ENCODE measurements at regions not wholly inside any gene's neighbourhood (a gene's known extent, or its start where the extent isn't known, plus 50 kb on each side); places are given as distances from the start of the nearest gene placed in this dataset.

DNA sequence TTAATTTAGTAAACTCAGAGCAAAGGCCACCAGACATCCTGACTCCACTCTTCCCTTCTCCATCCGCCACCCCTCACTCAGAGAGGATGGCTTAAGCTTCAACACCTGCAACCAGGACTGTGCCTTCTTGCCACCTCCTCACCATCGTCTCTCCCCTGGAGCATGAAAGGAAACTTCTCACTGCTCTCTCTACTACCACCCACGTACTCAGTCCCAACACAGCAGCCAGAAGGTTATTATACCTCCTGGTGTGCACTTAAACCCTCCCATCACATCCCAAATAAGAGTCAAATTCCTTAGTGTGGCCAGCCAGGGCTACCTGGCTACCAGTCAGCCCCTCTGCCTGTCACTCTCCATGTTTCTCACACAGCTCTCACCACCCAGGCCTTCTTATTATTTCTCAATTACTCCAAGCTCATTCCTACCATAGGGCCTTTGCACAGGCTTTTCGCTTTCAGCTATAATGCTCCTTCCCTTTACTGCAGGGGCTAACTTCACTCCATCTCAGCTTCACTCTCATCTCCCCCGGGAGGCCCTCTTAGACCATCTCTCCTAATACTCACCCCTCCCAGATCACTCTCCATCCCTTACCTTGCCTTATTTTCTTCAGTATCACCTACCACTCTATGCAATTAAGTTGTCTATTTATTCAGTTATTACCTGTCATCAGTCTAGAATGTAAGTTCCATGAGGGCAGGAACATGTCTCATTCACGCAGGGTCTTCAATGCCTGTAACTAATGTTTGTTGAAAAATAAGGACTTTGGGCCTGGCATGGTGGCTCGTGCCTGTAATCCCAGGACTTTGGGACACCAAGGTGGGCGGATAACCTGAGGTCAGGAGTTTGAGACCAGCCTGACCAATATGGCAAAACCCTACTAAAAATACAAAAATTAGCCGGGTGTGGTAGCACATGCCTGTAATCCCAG lies 137.5 kb downstream of the TOMM20 start:
- DNase-seq (ENCODE audit: low read depth, low spot score): no peak
- intact Hi-C loops (cut with micrococcal nuclease; ENCODE audit: unreplicated experiment): no loop called here
- Histone ChIP-seq H3K27me3 (ENCODE audit: control insufficient read depth, insufficient read depth, low read length) (no peaks in the 10 kb centered on the region), H3K9me3 (ENCODE audit: control insufficient read depth, insufficient read depth, low read depth, low read length) (peaks cover 3% of the 10 kb centered on the region; the same call in 1 of the 2 replicates), H3K27ac (ENCODE audit: low read length) (peak overlapping the region; percentile 100), H3K4me1 (ENCODE audit: control insufficient read depth, insufficient read depth, low read length) (peaks cover 37% of the 10 kb centered on the region), H3K4me3 (ENCODE audit: low read depth in 2 of 2, low read length in 2 of 2) (no peak overlapping the region), H3K36me3 (ENCODE audit: control insufficient read depth, insufficient read depth, low read length) (no peaks in the 10 kb centered on the region)
- in situ Hi-C loops (cut with HindIII; ENCODE audit: low pct_unique_long_range_greater_than_20kb, low sequenced_read_pairs): loop anchor here (25.0 kb wide), 1 partner anchor 254 kb away; no protein-coding TSS in a partner anchor
- TF ChIP-seq TCF7L2 (IDR thresholded peaks at IDR 0.05; ENCODE audit: low read depth, low read length) (no peak), POLR2AphosphoS5 (IDR thresholded peaks at IDR 0.05; ENCODE audit: low read depth, low read length) (no peak), SIN3A (IDR thresholded peaks at IDR 0.05; ENCODE audit: borderline replicate concordance, insufficient read depth, low read depth, low read length) (no peak)
- TF ChIP-seq, protein P1, sequence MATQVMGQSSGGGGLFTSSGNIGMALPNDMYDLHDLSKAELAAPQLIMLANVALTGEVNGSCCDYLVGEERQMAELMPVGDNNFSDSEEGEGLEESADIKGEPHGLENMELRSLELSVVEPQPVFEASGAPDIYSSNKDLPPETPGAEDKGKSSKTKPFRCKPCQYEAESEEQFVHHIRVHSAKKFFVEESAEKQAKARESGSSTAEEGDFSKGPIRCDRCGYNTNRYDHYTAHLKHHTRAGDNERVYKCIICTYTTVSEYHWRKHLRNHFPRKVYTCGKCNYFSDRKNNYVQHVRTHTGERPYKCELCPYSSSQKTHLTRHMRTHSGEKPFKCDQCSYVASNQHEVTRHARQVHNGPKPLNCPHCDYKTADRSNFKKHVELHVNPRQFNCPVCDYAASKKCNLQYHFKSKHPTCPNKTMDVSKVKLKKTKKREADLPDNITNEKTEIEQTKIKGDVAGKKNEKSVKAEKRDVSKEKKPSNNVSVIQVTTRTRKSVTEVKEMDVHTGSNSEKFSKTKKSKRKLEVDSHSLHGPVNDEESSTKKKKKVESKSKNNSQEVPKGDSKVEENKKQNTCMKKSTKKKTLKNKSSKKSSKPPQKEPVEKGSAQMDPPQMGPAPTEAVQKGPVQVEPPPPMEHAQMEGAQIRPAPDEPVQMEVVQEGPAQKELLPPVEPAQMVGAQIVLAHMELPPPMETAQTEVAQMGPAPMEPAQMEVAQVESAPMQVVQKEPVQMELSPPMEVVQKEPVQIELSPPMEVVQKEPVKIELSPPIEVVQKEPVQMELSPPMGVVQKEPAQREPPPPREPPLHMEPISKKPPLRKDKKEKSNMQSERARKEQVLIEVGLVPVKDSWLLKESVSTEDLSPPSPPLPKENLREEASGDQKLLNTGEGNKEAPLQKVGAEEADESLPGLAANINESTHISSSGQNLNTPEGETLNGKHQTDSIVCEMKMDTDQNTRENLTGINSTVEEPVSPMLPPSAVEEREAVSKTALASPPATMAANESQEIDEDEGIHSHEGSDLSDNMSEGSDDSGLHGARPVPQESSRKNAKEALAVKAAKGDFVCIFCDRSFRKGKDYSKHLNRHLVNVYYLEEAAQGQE (IDR thresholded peaks at IDR 0.05; ENCODE audit: insufficient read depth in 1 of 2, low read depth in 2 of 2, low read length in 1 of 2): no peak
- TF ChIP-seq, protein P2, sequence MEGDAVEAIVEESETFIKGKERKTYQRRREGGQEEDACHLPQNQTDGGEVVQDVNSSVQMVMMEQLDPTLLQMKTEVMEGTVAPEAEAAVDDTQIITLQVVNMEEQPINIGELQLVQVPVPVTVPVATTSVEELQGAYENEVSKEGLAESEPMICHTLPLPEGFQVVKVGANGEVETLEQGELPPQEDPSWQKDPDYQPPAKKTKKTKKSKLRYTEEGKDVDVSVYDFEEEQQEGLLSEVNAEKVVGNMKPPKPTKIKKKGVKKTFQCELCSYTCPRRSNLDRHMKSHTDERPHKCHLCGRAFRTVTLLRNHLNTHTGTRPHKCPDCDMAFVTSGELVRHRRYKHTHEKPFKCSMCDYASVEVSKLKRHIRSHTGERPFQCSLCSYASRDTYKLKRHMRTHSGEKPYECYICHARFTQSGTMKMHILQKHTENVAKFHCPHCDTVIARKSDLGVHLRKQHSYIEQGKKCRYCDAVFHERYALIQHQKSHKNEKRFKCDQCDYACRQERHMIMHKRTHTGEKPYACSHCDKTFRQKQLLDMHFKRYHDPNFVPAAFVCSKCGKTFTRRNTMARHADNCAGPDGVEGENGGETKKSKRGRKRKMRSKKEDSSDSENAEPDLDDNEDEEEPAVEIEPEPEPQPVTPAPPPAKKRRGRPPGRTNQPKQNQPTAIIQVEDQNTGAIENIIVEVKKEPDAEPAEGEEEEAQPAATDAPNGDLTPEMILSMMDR (IDR thresholded peaks at IDR 0.05): no peak
- ChIA-PET CTCF (no interaction called here), POLR2A (interaction anchor here (1.1 kb wide), 1 partner anchor 83 kb away, joined by 3 read pairs; no protein-coding TSS in a partner anchor)
- BruUV-seq (replicated peaks): no TSS peak
- ATAC-seq: no peak

DNA sequence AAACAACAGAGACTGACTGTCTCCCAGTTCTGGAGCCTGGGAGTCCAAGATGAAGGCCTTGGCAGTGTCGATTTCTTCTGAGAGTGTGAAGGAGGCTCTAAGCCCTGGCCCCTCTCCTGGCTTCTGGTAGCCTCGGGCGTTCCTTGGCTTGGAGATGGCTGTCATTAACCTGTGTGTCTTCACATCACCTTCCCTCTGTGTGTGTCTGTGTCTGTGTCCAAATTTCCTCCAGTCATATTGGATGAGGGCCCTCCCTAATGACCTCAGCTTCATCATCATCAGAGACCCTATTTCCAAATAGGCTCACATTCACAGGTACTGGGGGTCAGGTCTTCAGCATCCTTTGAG lies 138.3 kb downstream of the TOMM20 start:
- Histone ChIP-seq H3K27me3 (ENCODE audit: control insufficient read depth, insufficient read depth, low read length) (no peaks in the 10 kb centered on the region), H3K27ac (ENCODE audit: low read length) (peak overlapping the region; percentile 100), H3K4me3 (ENCODE audit: low read depth in 2 of 2, low read length in 2 of 2) (no peak overlapping the region), H3K9me3 (ENCODE audit: control insufficient read depth, insufficient read depth, low read depth, low read length) (peaks cover 3% of the 10 kb centered on the region; the same call in 1 of the 2 replicates), H3K36me3 (ENCODE audit: control insufficient read depth, insufficient read depth, low read length) (no peaks in the 10 kb centered on the region), H3K4me1 (ENCODE audit: control insufficient read depth, insufficient read depth, low read length) (peaks cover 39% of the 10 kb centered on the region)
- in situ Hi-C loops (cut with HindIII; ENCODE audit: low pct_unique_long_range_greater_than_20kb, low sequenced_read_pairs): loop anchor here (25.0 kb wide), 1 partner anchor 253 kb away; no protein-coding TSS in a partner anchor
- ATAC-seq: no peak
- BruUV-seq (replicated peaks): no TSS peak
- ChIA-PET CTCF (no interaction called here), POLR2A (no interaction called here)
- no peak for DNase-seq (ENCODE audit: low read depth, low spot score)
- TF ChIP-seq, protein P2 (IDR thresholded peaks at IDR 0.05): no peak
- TF ChIP-seq POLR2AphosphoS5 (IDR thresholded peaks at IDR 0.05; ENCODE audit: low read depth, low read length) (no peak), SIN3A (IDR thresholded peaks at IDR 0.05; ENCODE audit: borderline replicate concordance, insufficient read depth, low read depth, low read length) (no peak), TCF7L2 (IDR thresholded peaks at IDR 0.05; ENCODE audit: low read depth, low read length) (no peak)
- TF ChIP-seq, protein P1 (IDR thresholded peaks at IDR 0.05; ENCODE audit: insufficient read depth in 1 of 2, low read depth in 2 of 2, low read length in 1 of 2): no peak
- intact Hi-C loops (cut with micrococcal nuclease; ENCODE audit: unreplicated experiment): no loop called here

All from Panc1 (cell line).